ENCODE measurements at regions not wholly inside any gene's neighbourhood (a gene's known extent, or its start where the extent isn't known, plus 50 kb on each side); places are given as distances from the start of the nearest gene placed in this dataset.

DNA sequence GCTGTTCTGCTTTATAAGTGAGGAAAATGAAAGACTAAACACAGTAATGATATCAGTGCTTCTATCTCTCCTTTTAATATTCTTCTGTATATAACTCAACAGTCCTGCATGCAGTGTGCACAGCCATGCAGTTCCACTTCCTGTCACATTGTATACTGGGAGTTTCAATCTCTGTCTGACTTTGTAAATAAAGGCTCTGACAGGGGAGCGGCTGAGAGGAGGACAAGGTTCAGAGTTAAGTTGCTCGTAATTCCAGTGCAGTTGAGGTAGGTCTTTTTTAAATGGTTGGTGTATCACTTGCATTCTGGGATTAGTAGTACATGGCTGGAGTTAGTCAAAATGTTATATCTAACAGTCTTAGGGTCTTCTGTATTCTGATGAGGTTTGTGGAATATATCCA lies 264.5 kb downstream of the OLFM3 start:
- TF ChIP-seq RARB (CRISPR knock-in tag; IDR thresholded peaks at IDR 0.05) (no peak), TCF4 (CRISPR knock-in tag; IDR thresholded peaks at IDR 0.05; ENCODE audit: borderline replicate concordance) (no peak)
- TF ChIP-seq, protein P1, sequence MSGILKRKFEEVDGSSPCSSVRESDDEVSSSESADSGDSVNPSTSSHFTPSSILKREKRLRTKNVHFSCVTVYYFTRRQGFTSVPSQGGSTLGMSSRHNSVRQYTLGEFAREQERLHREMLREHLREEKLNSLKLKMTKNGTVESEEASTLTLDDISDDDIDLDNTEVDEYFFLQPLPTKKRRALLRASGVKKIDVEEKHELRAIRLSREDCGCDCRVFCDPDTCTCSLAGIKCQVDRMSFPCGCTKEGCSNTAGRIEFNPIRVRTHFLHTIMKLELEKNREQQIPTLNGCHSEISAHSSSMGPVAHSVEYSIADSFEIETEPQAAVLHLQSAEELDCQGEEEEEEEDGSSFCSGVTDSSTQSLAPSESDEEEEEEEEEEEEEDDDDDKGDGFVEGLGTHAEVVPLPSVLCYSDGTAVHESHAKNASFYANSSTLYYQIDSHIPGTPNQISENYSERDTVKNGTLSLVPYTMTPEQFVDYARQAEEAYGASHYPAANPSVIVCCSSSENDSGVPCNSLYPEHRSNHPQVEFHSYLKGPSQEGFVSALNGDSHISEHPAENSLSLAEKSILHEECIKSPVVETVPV (CRISPR knock-in tag; IDR thresholded peaks at IDR 0.05), result no peak
- ATAC-seq, result no peak

DNA sequence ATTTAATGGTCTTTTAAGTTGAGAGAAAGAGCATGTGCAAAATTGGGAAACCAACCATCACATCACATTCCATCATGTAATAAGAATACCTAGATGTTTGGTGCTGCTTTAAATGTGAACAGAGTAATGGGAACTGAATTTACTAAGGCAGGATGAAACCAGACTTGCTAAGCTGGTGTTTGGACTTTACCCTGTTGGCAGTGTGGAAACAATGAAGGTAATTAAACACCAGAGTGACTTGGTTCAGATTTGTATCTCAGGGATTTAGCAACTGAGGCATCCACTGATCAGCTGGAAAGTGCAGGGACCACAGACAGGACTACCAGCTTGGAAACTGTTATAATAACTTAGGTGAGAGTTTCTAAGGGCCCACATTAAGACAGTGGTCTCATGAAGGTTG lies 263.4 kb downstream of the OLFM3 start:
- no peak for ATAC-seq
- TF ChIP-seq GLIS3 (CRISPR knock-in tag; IDR thresholded peaks at IDR 0.05) (no peak), ZC3H10 (CRISPR knock-in tag; IDR thresholded peaks at IDR 0.05) (no peak), ZNF8 (CRISPR knock-in tag; IDR thresholded peaks at IDR 0.05) (no peak), PPARA (CRISPR knock-in tag; IDR thresholded peaks at IDR 0.05; ENCODE audit: borderline replicate concordance) (no peak), RARB (CRISPR knock-in tag; IDR thresholded peaks at IDR 0.05) (no peak), ZFP3 (CRISPR knock-in tag; IDR thresholded peaks at IDR 0.05) (no peak), ZFP30 (CRISPR knock-in tag; IDR thresholded peaks at IDR 0.05) (no peak), TSHZ2 (CRISPR knock-in tag; IDR thresholded peaks at IDR 0.05) (no peak), TOX (CRISPR knock-in tag; IDR thresholded peaks at IDR 0.05; ENCODE audit: borderline replicate concordance) (no peak), TCF4 (CRISPR knock-in tag; IDR thresholded peaks at IDR 0.05; ENCODE audit: borderline replicate concordance) (no peak), BACH2 (CRISPR knock-in tag; IDR thresholded peaks at IDR 0.05; ENCODE audit: borderline replicate concordance) (no peak), OSR1 (CRISPR knock-in tag; IDR thresholded peaks at IDR 0.05) (no peak), ESRRG (CRISPR knock-in tag; IDR thresholded peaks at IDR 0.05) (no peak), PATZ1 (CRISPR knock-in tag; IDR thresholded peaks at IDR 0.05; ENCODE audit: borderline replicate concordance) (no peak), SNAI2 (CRISPR knock-in tag; IDR thresholded peaks at IDR 0.05) (no peak)
- TF ChIP-seq, protein P1 (CRISPR knock-in tag; IDR thresholded peaks at IDR 0.05), result no peak

GRCh38 chr1:101738475-101738874 lies 258.3 kb downstream of the OLFM3 start:
- TF ChIP-seq ARNTL (CRISPR knock-in tag; IDR thresholded peaks at IDR 0.05; ENCODE audit: borderline replicate concordance, low read depth), result no peak
- 0 out of 2 replicates have a peak, but pooled peaks have one; percentile 24 for TF ChIP-seq ISL1 (CRISPR knock-in tag; IDR thresholded peaks at IDR 0.05)
- peak; percentile 74 for ATAC-seq

- TF ChIP-seq ZNF565 (CRISPR knock-in tag; conservative IDR thresholded peaks at IDR 0.05; ENCODE audit: low read depth), result no peak
- no peak for TF ChIP-seq RARB (CRISPR knock-in tag; IDR thresholded peaks at IDR 0.05)
- no peak for TF ChIP-seq POU6F1 (CRISPR knock-in tag; IDR thresholded peaks at IDR 0.05; ENCODE audit: borderline replicate concordance, low read depth)
- TF ChIP-seq CSDC2 (CRISPR knock-in tag; IDR thresholded peaks at IDR 0.05), result no peak
- no peak for TF ChIP-seq ZFP30 (CRISPR knock-in tag; IDR thresholded peaks at IDR 0.05)
- TF ChIP-seq OSR1 (CRISPR knock-in tag; IDR thresholded peaks at IDR 0.05), result no peak
- no peak for TF ChIP-seq TCF4 (CRISPR knock-in tag; IDR thresholded peaks at IDR 0.05; ENCODE audit: borderline replicate concordance)
- no peak for TF ChIP-seq ISL1 (CRISPR knock-in tag; IDR thresholded peaks at IDR 0.05)
- TF ChIP-seq ZFP3 (CRISPR knock-in tag; IDR thresholded peaks at IDR 0.05), result no peak
- TF ChIP-seq TOX (CRISPR knock-in tag; IDR thresholded peaks at IDR 0.05; ENCODE audit: borderline replicate concordance), result no peak
- no peak for ATAC-seq
Observed at GRCh38 chr1:101739146-101739545, 257.6 kb downstream of the OLFM3 start.
